GM21360 (cell line): ENCODE measurements at regions not wholly inside any gene's neighbourhood (a gene's known extent, or its start where the extent isn't known, plus 50 kb on each side); places are given as distances from the start of the nearest gene placed in this dataset.

Source experiments
- ATAC-seq: cut with Tn5 transposase; IDR thresholded peaks from one replicate; pipeline ENCODE4 v1.9.1; 2021; ENCODE audit warnings: mild to moderate bottlenecking, moderate library complexity; ENCODE audit not compliant: unreplicated experiment

GRCh38 chr6:106035655-106036054 lies 50.5 kb upstream of the PRDM1 start:
- ATAC-seq = no peak

- ATAC-seq = no peak
Observed at GRCh38 chr6:106033806-106034205, 52.3 kb upstream of the PRDM1 start.

GRCh38 chr6:106027758-106028157 lies 58.4 kb upstream of the PRDM1 start:
- ATAC-seq = no peak

- no peak for ATAC-seq
Observed at GRCh38 chr6:106026748-106027715, 59.1 kb upstream of the PRDM1 start.

- ATAC-seq = no peak
Observed at GRCh38 chr6:106025655-106026054, 60.5 kb upstream of the PRDM1 start.

- no peak for ATAC-seq
Observed at GRCh38 chr6:106022801-106023200, 63.3 kb upstream of the PRDM1 start.

GRCh38 chr6:106017454-106017853 lies 68.7 kb upstream of the PRDM1 start:
- ATAC-seq = no peak

GRCh38 chr6:106014955-106015354 lies 71.2 kb upstream of the PRDM1 start:
- no peak for ATAC-seq

GRCh38 chr6:106011476-106011875 lies 74.7 kb upstream of the PRDM1 start:
- no peak for ATAC-seq

- ATAC-seq = no peak
Observed at GRCh38 chr6:106005954-106006353, 80.2 kb upstream of the PRDM1 start.

- no peak for ATAC-seq
Observed at GRCh38 chr6:106005013-106005412, 81.1 kb upstream of the PRDM1 start.

- ATAC-seq = no peak
Observed at GRCh38 chr6:106003268-106003987, 82.7 kb upstream of the PRDM1 start.

- ATAC-seq = no peak
Observed at GRCh38 chr6:106002005-106002404, 84.1 kb upstream of the PRDM1 start.

GRCh38 chr6:106000935-106001334 lies 85.2 kb upstream of the PRDM1 start:
- ATAC-seq = no peak

- ATAC-seq = no peak
Observed at GRCh38 chr6:105997482-105997881, 88.7 kb upstream of the PRDM1 start.

GRCh38 chr6:105995391-105995865 lies 90.7 kb upstream of the PRDM1 start:
- ATAC-seq = no peak

- ATAC-seq = no peak
Observed at GRCh38 chr6:105994591-105995390, 91.3 kb upstream of the PRDM1 start.

GRCh38 chr6:105994118-105994590 lies 92.0 kb upstream of the PRDM1 start:
- no peak for ATAC-seq

- ATAC-seq = no peak
Observed at GRCh38 chr6:105993341-105994117, 92.6 kb upstream of the PRDM1 start.

GRCh38 chr6:105992315-105992961 lies 93.7 kb upstream of the PRDM1 start:
- peak; percentile 93 for ATAC-seq
